DOHH2 (cell line): ENCODE measurements at regions not wholly inside any gene's neighbourhood (a gene's known extent, or its start where the extent isn't known, plus 50 kb on each side); places are given as distances from the start of the nearest gene placed in this dataset.

Experiments used
- EZH2phosphoT487 ChIP-seq: fragments of 200-600 bp; sonication (generic); IDR thresholded peaks from 2 replicates; pipeline ENCODE4 v1.6.1; 2017; ENCODE audit warnings: borderline replicate concordance, mild to moderate bottlenecking, antibody characterized with exemption, low read length, moderate library complexity, mixed read lengths
- TF ChIP-seq, protein P1 (sequence below): fragments of 200-600 bp; sonication (generic); IDR thresholded peaks from one replicate; pipeline ENCODE4 v1.5.1; 2014; ENCODE audit warnings: antibody characterized with exemption, mild to moderate bottlenecking, low read depth, low read length; ENCODE audit not compliant: poor library complexity, severe bottlenecking

DNA sequence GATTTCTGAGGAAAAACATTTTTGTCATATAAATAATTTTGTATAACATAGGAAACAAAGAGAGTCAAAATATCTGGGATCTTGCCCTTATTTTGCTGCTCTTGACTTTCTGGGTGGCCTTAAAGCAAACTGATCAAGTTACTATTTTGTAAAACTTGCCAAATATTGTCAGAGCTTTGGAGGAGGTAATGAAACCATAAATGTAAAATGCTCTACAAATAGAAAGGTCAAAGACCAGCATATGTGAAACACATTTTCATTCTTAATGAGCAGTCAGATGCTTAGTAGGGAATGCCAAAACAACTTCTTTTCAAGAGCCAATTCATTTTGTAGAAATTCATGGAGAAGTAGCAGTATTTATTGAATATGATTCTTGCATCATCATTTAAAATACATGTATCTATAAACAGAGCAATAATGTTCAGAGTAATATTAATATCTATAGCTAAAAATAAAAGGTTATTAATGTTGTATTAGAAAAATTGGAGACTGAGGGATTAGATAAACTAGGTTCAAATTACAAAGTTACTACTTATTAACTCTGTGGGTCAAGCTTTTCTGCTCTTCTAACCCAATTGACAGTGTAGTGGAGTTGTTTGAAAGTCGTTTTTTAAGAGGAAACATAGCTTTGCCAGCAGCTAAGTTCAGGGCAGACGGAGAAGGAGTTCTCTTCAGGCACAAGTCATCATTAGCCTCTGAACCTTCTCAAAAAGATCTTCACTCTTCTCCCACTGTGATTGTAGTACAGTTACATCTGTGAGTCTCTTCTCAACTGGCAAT is 2053.1 kb downstream of the EFNA5 start:
- TF ChIP-seq, protein P1, sequence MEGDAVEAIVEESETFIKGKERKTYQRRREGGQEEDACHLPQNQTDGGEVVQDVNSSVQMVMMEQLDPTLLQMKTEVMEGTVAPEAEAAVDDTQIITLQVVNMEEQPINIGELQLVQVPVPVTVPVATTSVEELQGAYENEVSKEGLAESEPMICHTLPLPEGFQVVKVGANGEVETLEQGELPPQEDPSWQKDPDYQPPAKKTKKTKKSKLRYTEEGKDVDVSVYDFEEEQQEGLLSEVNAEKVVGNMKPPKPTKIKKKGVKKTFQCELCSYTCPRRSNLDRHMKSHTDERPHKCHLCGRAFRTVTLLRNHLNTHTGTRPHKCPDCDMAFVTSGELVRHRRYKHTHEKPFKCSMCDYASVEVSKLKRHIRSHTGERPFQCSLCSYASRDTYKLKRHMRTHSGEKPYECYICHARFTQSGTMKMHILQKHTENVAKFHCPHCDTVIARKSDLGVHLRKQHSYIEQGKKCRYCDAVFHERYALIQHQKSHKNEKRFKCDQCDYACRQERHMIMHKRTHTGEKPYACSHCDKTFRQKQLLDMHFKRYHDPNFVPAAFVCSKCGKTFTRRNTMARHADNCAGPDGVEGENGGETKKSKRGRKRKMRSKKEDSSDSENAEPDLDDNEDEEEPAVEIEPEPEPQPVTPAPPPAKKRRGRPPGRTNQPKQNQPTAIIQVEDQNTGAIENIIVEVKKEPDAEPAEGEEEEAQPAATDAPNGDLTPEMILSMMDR: no peak
- TF ChIP-seq EZH2phosphoT487: no peak
